ENCODE measurements at regions not wholly inside any gene's neighbourhood (a gene's known extent, or its start where the extent isn't known, plus 50 kb on each side); places are given as distances from the start of the nearest gene placed in this dataset.

GRCh38 chr9:88889386-88889785 lies 101.9 kb upstream of the S1PR3 start:
- no peak overlapping the region for H3K4me3 ChIP-seq (ENCODE audit: low read depth, low read length)
- no peak for TF ChIP-seq CTCF (IDR thresholded peaks at IDR 0.05; ENCODE audit: insufficient read depth, low read depth, low read length, missing control alignments)
- DNase-seq (ENCODE audit: low read depth), result no peak

- no peak overlapping the region for H3K4me3 ChIP-seq (ENCODE audit: low read depth, low read length)
- TF ChIP-seq CTCF (IDR thresholded peaks at IDR 0.05; ENCODE audit: insufficient read depth, low read depth, low read length, missing control alignments), result no peak
- DNase-seq (ENCODE audit: low read depth), result no peak
Observed at GRCh38 chr9:88890546-88890945, 100.7 kb upstream of the S1PR3 start.

- no peak for TF ChIP-seq CTCF (IDR thresholded peaks at IDR 0.05; ENCODE audit: insufficient read depth, low read depth, low read length, missing control alignments)
- H3K4me3 ChIP-seq (ENCODE audit: low read depth, low read length), result no peak overlapping the region
- DNase-seq (ENCODE audit: low read depth), result no peak
Observed at GRCh38 chr9:88891040-88891439, 100.2 kb upstream of the S1PR3 start.

- TF ChIP-seq CTCF (IDR thresholded peaks at IDR 0.05; ENCODE audit: insufficient read depth, low read depth, low read length, missing control alignments), result no peak
- no peak for DNase-seq (ENCODE audit: low read depth)
- no peak overlapping the region for H3K4me3 ChIP-seq (ENCODE audit: low read depth, low read length)
Observed at GRCh38 chr9:88892724-88893123, 98.5 kb upstream of the S1PR3 start.

GRCh38 chr9:88897081-88897480 lies 94.2 kb upstream of the S1PR3 start:
- H3K4me3 ChIP-seq (ENCODE audit: low read depth, low read length), result no peak overlapping the region
- DNase-seq (ENCODE audit: low read depth), result no peak
- TF ChIP-seq CTCF (IDR thresholded peaks at IDR 0.05; ENCODE audit: insufficient read depth, low read depth, low read length, missing control alignments), result no peak

- TF ChIP-seq CTCF (IDR thresholded peaks at IDR 0.05; ENCODE audit: insufficient read depth, low read depth, low read length, missing control alignments), result no peak
Observed at GRCh38 chr9:88898039-88898720, 93.1 kb upstream of the S1PR3 start.

GRCh38 chr9:88905506-88905905 lies 85.8 kb upstream of the S1PR3 start:
- no peak for TF ChIP-seq CTCF (IDR thresholded peaks at IDR 0.05; ENCODE audit: insufficient read depth, low read depth, low read length, missing control alignments)
- no peak overlapping the region for H3K4me3 ChIP-seq (ENCODE audit: low read depth, low read length)
- DNase-seq (ENCODE audit: low read depth), result no peak

More at GRCh38 chr9:88898039-88898720, 93.1 kb upstream of the S1PR3 start:
- H3K4me3 ChIP-seq (ENCODE audit: low read depth, low read length), result no peak overlapping the region
- no peak for DNase-seq (ENCODE audit: low read depth)

Data from GM12865 (cell line).